DMS79 treated with DMSO at 0.1 percent for 48 hours (cell line): ENCODE measurements at regions not wholly inside any gene's neighbourhood (a gene's known extent, or its start where the extent isn't known, plus 50 kb on each side); places are given as distances from the start of the nearest gene placed in this dataset.

Experiments
- DNase-seq: peaks from one replicate; lab custom pipeline; 2025; lab: John Stamatoyannopoulos, UW

- DNase-seq: no peak
Measured at GRCh38 chr20:57896017-57896416, 186.2 kb upstream of the PMEPA1 start.

- no peak for DNase-seq
Measured at GRCh38 chr20:57895161-57895855, 185.5 kb upstream of the PMEPA1 start.

- no peak for DNase-seq
Measured at GRCh38 chr20:57894522-57894921, 184.7 kb upstream of the PMEPA1 start.

GRCh38 chr20:57894096-57894495 lies 184.3 kb upstream of the PMEPA1 start:
- DNase-seq: no peak

GRCh38 chr20:57893366-57893999 lies 183.7 kb upstream of the PMEPA1 start:
- DNase-seq: no peak

- DNase-seq: no peak
Measured at GRCh38 chr20:57892471-57892870, 182.7 kb upstream of the PMEPA1 start.

- DNase-seq: no peak
Measured at GRCh38 chr20:57891014-57891413, 181.2 kb upstream of the PMEPA1 start.

GRCh38 chr20:57890202-57890800 lies 180.5 kb upstream of the PMEPA1 start:
- DNase-seq: no peak

GRCh38 chr20:57888591-57888990 lies 178.8 kb upstream of the PMEPA1 start:
- no peak for DNase-seq

GRCh38 chr20:57884956-57885355 lies 175.1 kb upstream of the PMEPA1 start:
- no peak for DNase-seq

- DNase-seq: no peak
Measured at GRCh38 chr20:57883761-57884160, 173.9 kb upstream of the PMEPA1 start.

- no peak for DNase-seq
Measured at GRCh38 chr20:57883224-57883623, 173.4 kb upstream of the PMEPA1 start.

- no peak for DNase-seq
Measured at GRCh38 chr20:57882451-57883161, 172.8 kb upstream of the PMEPA1 start.

GRCh38 chr20:57881466-57882385 lies 171.9 kb upstream of the PMEPA1 start:
- no peak for DNase-seq

GRCh38 chr20:57880571-57880892 lies 170.7 kb upstream of the PMEPA1 start:
- DNase-seq: no peak

GRCh38 chr20:57879779-57880570 lies 170.2 kb upstream of the PMEPA1 start:
- DNase-seq: no peak

GRCh38 chr20:57879437-57879778 lies 169.6 kb upstream of the PMEPA1 start:
- no peak for DNase-seq

- DNase-seq: no peak
Measured at GRCh38 chr20:57878786-57879424, 169.1 kb upstream of the PMEPA1 start.

GRCh38 chr20:57877995-57878394 lies 168.2 kb upstream of the PMEPA1 start:
- no peak for DNase-seq

GRCh38 chr20:57877131-57877824 lies 167.5 kb upstream of the PMEPA1 start:
- DNase-seq: no peak
